Type B pancreatic cell (in vitro differentiated cells): ENCODE measurements at regions not wholly inside any gene's neighbourhood (a gene's known extent, or its start where the extent isn't known, plus 50 kb on each side); places are given as distances from the start of the nearest gene placed in this dataset.

Experiments used
- DNase-seq: peaks from one replicate; pipeline ENCODE4 v3.0.0; 2021; ENCODE audit warnings: mixed read lengths; ENCODE audit not compliant: unreplicated experiment; ENCODE audit errors: extremely low spot score
- H3K27ac Mint-ChIP-seq: 2 replicates; pipeline ENCODE4 v1.8.0; 2021; ENCODE audit warnings: mild to moderate bottlenecking, mixed read lengths
- H3K27me3 Mint-ChIP-seq: 2 replicates; pipeline ENCODE4 v1.8.0; 2021; ENCODE audit warnings: mixed read lengths
- H3K36me3 Mint-ChIP-seq: 2 replicates; pipeline ENCODE4 v1.8.0; 2021; ENCODE audit warnings: mixed read lengths
- H3K4me1 Mint-ChIP-seq: one replicate; pipeline ENCODE4 v1.8.0; 2021; ENCODE audit warnings: mixed read lengths; ENCODE audit not compliant: unreplicated experiment
- H3K4me3 Mint-ChIP-seq: 2 replicates; pipeline ENCODE4 v1.8.0; 2021; ENCODE audit warnings: mild to moderate bottlenecking, mixed read lengths
- H3K9me3 Mint-ChIP-seq: 2 replicates; pipeline ENCODE4 v1.8.0; 2021; ENCODE audit warnings: mixed read lengths
- TF ChIP-seq, protein P1 (sequence below): fragments of 200-600 bp; sonication (generic); conservative IDR thresholded peaks from 2 replicates; pipeline ENCODE4 v1.5.0; 2021; ENCODE audit warnings: antibody characterized with exemption, mild to moderate bottlenecking

- peaks cover 4% of the 10 kb centered on the region for H3K36me3 Mint-ChIP-seq
- H3K27me3 Mint-ChIP-seq, result no peaks in the 10 kb centered on the region
- H3K27ac Mint-ChIP-seq, result no peak overlapping the region
- TF ChIP-seq, protein P1, sequence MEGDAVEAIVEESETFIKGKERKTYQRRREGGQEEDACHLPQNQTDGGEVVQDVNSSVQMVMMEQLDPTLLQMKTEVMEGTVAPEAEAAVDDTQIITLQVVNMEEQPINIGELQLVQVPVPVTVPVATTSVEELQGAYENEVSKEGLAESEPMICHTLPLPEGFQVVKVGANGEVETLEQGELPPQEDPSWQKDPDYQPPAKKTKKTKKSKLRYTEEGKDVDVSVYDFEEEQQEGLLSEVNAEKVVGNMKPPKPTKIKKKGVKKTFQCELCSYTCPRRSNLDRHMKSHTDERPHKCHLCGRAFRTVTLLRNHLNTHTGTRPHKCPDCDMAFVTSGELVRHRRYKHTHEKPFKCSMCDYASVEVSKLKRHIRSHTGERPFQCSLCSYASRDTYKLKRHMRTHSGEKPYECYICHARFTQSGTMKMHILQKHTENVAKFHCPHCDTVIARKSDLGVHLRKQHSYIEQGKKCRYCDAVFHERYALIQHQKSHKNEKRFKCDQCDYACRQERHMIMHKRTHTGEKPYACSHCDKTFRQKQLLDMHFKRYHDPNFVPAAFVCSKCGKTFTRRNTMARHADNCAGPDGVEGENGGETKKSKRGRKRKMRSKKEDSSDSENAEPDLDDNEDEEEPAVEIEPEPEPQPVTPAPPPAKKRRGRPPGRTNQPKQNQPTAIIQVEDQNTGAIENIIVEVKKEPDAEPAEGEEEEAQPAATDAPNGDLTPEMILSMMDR, result no peak
- no peak overlapping the region for H3K4me3 Mint-ChIP-seq
- no peak for DNase-seq
- peaks cover 14% of the 10 kb centered on the region for H3K9me3 Mint-ChIP-seq
- H3K4me1 Mint-ChIP-seq, result no peaks in the 10 kb centered on the region
Observed at GRCh38 chr10:61296161-61296560, 157.0 kb downstream of the TMEM26 start.

- H3K4me3 Mint-ChIP-seq, result no peak overlapping the region
- DNase-seq, result no peak
- peaks cover 14% of the 10 kb centered on the region for H3K9me3 Mint-ChIP-seq
- H3K27ac Mint-ChIP-seq, result no peak overlapping the region
- peaks cover 4% of the 10 kb centered on the region for H3K36me3 Mint-ChIP-seq
- no peaks in the 10 kb centered on the region for H3K27me3 Mint-ChIP-seq
- TF ChIP-seq, protein P1, result no peak
- H3K4me1 Mint-ChIP-seq, result no peaks in the 10 kb centered on the region
Observed at GRCh38 chr10:61294131-61294530, 159.1 kb downstream of the TMEM26 start.

GRCh38 chr10:61289813-61290212 is 163.4 kb downstream of the TMEM26 start:
- no peaks in the 10 kb centered on the region for H3K9me3 Mint-ChIP-seq
- DNase-seq, result no peak
- no peak overlapping the region for H3K4me3 Mint-ChIP-seq
- no peak overlapping the region for H3K27ac Mint-ChIP-seq
- no peaks in the 10 kb centered on the region for H3K4me1 Mint-ChIP-seq
- no peaks in the 10 kb centered on the region for H3K27me3 Mint-ChIP-seq
- no peaks in the 10 kb centered on the region for H3K36me3 Mint-ChIP-seq
- TF ChIP-seq, protein P1, result no peak

DNA sequence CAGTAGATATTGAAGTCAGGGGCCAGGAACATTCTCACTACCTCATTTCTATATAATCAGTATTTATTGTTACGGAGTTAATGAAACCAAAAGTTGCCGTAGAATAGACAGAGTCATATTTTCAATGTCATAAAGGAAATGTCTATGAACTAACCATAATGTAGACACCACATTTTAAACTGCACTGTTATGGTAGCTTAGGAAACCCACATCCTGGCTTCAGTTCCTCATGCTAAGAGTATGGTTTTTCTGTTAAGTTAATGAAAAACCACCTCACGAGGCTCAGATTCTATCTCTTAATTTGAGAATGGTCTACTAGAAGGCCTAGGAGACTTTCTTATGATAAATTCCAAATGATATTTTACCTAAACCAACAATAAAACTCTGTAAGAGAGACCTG is 166.5 kb downstream of the TMEM26 start:
- H3K27me3 Mint-ChIP-seq, result no peaks in the 10 kb centered on the region
- no peak for DNase-seq
- H3K4me1 Mint-ChIP-seq, result no peaks in the 10 kb centered on the region
- no peak overlapping the region for H3K27ac Mint-ChIP-seq
- TF ChIP-seq, protein P1, result no peak
- no peak overlapping the region for H3K4me3 Mint-ChIP-seq
- H3K36me3 Mint-ChIP-seq, result no peaks in the 10 kb centered on the region
- no peaks in the 10 kb centered on the region for H3K9me3 Mint-ChIP-seq

DNA sequence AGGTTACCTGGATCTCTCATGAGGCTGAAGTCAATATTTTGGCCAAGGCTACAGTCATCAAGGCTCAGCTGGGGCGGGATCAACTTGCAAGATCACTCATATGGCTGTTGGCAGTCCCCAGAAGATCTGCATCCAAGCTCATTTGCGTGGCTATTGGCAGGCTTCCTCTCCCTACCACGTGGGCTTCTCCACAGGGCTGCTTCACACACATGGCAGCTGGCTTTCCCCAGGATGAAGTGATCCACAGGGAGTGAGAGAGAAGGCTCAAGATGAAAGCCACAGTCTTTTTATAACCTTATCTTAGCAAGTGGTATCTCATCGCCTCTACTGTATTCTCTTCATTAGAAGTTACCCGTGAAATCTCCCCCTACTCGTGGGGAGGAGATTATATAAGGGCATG is 167.4 kb downstream of the TMEM26 start:
- Mint-ChIP-seq H3K36me3 (no peaks in the 10 kb centered on the region), H3K4me3 (no peak overlapping the region), H3K27ac (no peak overlapping the region), H3K4me1 (no peaks in the 10 kb centered on the region), H3K27me3 (no peaks in the 10 kb centered on the region), H3K9me3 (no peaks in the 10 kb centered on the region)
- no peak for DNase-seq
- TF ChIP-seq, protein P1, result no peak
